Chondrocyte (in vitro differentiated cells): ENCODE measurements at regions not wholly inside any gene's neighbourhood (a gene's known extent, or its start where the extent isn't known, plus 50 kb on each side); places are given as distances from the start of the nearest gene placed in this dataset.

ENCODE experiments used
- DNase-seq: peaks from one replicate; pipeline ENCODE4 v3.0.0; 2021; ENCODE audit warnings: mixed read lengths, low spot score
- H3K27ac Mint-ChIP-seq: one replicate; pipeline ENCODE4 v1.8.0; 2021; ENCODE audit warnings: mild to moderate bottlenecking, moderate library complexity, mixed read lengths; ENCODE audit not compliant: unreplicated experiment
- H3K27me3 Mint-ChIP-seq: 2 replicates; pipeline ENCODE4 v1.8.0; 2021; ENCODE audit warnings: low read depth, mixed read lengths
- H3K36me3 Mint-ChIP-seq: 2 replicates; pipeline ENCODE4 v1.8.0; 2021; ENCODE audit warnings: low read depth, mixed read lengths
- H3K4me1 Mint-ChIP-seq: 2 replicates; pipeline ENCODE4 v1.8.0; 2021; ENCODE audit warnings: low read depth, mild to moderate bottlenecking, mixed read lengths
- H3K4me3 Mint-ChIP-seq: one replicate; pipeline ENCODE4 v1.8.0; 2021; ENCODE audit warnings: mild to moderate bottlenecking, moderate library complexity, mixed read lengths; ENCODE audit not compliant: unreplicated experiment
- H3K9me3 Mint-ChIP-seq: 2 replicates; pipeline ENCODE4 v1.8.0; 2021; ENCODE audit warnings: low read depth, mixed read lengths
- TF ChIP-seq, protein P1 (sequence below): fragments of 200-600 bp; sonication (generic); IDR thresholded peaks from 2 replicates; pipeline ENCODE4 v1.5.0; 2021; ENCODE audit warnings: antibody characterized with exemption, mild to moderate bottlenecking, moderate library complexity

DNA sequence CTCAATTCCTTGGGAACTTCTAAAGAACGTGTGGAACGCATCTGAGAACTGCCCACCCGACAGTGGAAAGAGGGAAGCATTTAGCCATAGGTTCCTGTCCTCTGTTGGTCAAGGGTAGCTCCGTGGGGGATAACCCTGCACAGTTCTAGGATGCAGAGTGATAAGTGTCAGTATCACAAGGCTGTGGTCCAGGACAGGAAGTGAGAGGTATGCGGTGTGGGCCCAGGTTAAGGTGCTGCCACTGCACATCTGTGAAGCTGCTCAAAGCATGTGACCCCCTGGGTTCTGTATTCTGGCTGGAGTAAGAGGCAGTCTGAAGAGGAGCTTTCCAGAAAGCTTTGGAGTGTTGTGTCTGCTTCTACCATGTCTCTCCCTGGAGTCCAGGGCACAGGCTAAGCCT lies 51.7 kb upstream of the HES1 start:
- Mint-ChIP-seq H3K4me3 (no peak overlapping the region), H3K27ac (no peak overlapping the region), H3K36me3 (peaks cover 2% of the 10 kb centered on the region), H3K4me1 (peaks cover 59% of the 10 kb centered on the region), H3K27me3 (peaks cover 17% of the 10 kb centered on the region), H3K9me3 (no peaks in the 10 kb centered on the region)
- DNase-seq = no peak
- TF ChIP-seq, protein P1, sequence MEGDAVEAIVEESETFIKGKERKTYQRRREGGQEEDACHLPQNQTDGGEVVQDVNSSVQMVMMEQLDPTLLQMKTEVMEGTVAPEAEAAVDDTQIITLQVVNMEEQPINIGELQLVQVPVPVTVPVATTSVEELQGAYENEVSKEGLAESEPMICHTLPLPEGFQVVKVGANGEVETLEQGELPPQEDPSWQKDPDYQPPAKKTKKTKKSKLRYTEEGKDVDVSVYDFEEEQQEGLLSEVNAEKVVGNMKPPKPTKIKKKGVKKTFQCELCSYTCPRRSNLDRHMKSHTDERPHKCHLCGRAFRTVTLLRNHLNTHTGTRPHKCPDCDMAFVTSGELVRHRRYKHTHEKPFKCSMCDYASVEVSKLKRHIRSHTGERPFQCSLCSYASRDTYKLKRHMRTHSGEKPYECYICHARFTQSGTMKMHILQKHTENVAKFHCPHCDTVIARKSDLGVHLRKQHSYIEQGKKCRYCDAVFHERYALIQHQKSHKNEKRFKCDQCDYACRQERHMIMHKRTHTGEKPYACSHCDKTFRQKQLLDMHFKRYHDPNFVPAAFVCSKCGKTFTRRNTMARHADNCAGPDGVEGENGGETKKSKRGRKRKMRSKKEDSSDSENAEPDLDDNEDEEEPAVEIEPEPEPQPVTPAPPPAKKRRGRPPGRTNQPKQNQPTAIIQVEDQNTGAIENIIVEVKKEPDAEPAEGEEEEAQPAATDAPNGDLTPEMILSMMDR = no peak
